ENCODE measurements at regions not wholly inside any gene's neighbourhood (a gene's known extent, or its start where the extent isn't known, plus 50 kb on each side); places are given as distances from the start of the nearest gene placed in this dataset.

GRCh38 chr5:5612096-5612495 is 189.6 kb downstream of the ICE1 start:
- Histone ChIP-seq H3K36me3 (ENCODE audit: control insufficient read depth in 5 of 5, insufficient read depth in 5 of 5, low read length in 5 of 5) (no peaks in the 10 kb centered on the region), H3K4me1 (ENCODE audit: control insufficient read depth in 5 of 5, insufficient read depth in 5 of 5, low read length in 5 of 5) (no peaks in the 10 kb centered on the region), H3K9ac (ENCODE audit: low read length in 5 of 5) (no peak overlapping the region), H3K27ac (ENCODE audit: low read depth, low read length) (no peak overlapping the region), H3K4me3 (ENCODE audit: low read depth in 1 of 5, low read length in 5 of 5) (no peak overlapping the region), H3K27me3 (ENCODE audit: control insufficient read depth in 5 of 5, insufficient read depth in 4 of 5, low read length in 5 of 5) (peaks cover 0 to 3% (median 0%) of the 10 kb centered on the region in 5 donors), H3K9me3 (ENCODE audit: control insufficient read depth in 5 of 5, low read length in 5 of 5) (no peaks in the 10 kb centered on the region)

- Histone ChIP-seq H3K4me3 (ENCODE audit: low read depth in 1 of 5, low read length in 5 of 5) (no peak overlapping the region), H3K9ac (ENCODE audit: low read length in 5 of 5) (no peak overlapping the region), H3K27me3 (ENCODE audit: control insufficient read depth in 5 of 5, insufficient read depth in 4 of 5, low read length in 5 of 5) (peaks cover 0 to 3% (median 0%) of the 10 kb centered on the region in 5 donors), H3K9me3 (ENCODE audit: control insufficient read depth in 5 of 5, low read length in 5 of 5) (no peaks in the 10 kb centered on the region), H3K27ac (ENCODE audit: low read depth, low read length) (no peak overlapping the region), H3K4me1 (ENCODE audit: control insufficient read depth in 5 of 5, insufficient read depth in 5 of 5, low read length in 5 of 5) (no peaks in the 10 kb centered on the region), H3K36me3 (ENCODE audit: control insufficient read depth in 5 of 5, insufficient read depth in 5 of 5, low read length in 5 of 5) (no peaks in the 10 kb centered on the region)
Measured at GRCh38 chr5:5609935-5610334, 187.5 kb downstream of the ICE1 start.

- no peaks in the 10 kb centered on the region for H3K27me3 ChIP-seq (ENCODE audit: control insufficient read depth in 5 of 5, insufficient read depth in 4 of 5, low read length in 5 of 5)
- H3K4me1 ChIP-seq (ENCODE audit: control insufficient read depth in 5 of 5, insufficient read depth in 5 of 5, low read length in 5 of 5), result no peaks in the 10 kb centered on the region
- no peak overlapping the region for H3K9ac ChIP-seq (ENCODE audit: low read length in 5 of 5)
Measured at GRCh38 chr5:5605170-5605764, 182.8 kb downstream of the ICE1 start.

GRCh38 chr5:5602554-5602953 is 180.1 kb downstream of the ICE1 start:
- Histone ChIP-seq H3K4me1 (ENCODE audit: control insufficient read depth in 5 of 5, insufficient read depth in 5 of 5, low read length in 5 of 5) (no peaks in the 10 kb centered on the region), H3K27ac (ENCODE audit: low read depth, low read length) (no peak overlapping the region), H3K9ac (ENCODE audit: low read length in 5 of 5) (no peak overlapping the region), H3K27me3 (ENCODE audit: control insufficient read depth in 5 of 5, insufficient read depth in 4 of 5, low read length in 5 of 5) (no peaks in the 10 kb centered on the region), H3K9me3 (ENCODE audit: control insufficient read depth in 5 of 5, low read length in 5 of 5) (no peaks in the 10 kb centered on the region), H3K36me3 (ENCODE audit: control insufficient read depth in 5 of 5, insufficient read depth in 5 of 5, low read length in 5 of 5) (no peaks in the 10 kb centered on the region), H3K4me3 (ENCODE audit: low read depth in 1 of 5, low read length in 5 of 5) (no peak overlapping the region)

More at GRCh38 chr5:5605170-5605764, 182.8 kb downstream of the ICE1 start:
- Histone ChIP-seq H3K4me3 (ENCODE audit: low read depth in 1 of 5, low read length in 5 of 5) (no peak overlapping the region), H3K36me3 (ENCODE audit: control insufficient read depth in 5 of 5, insufficient read depth in 5 of 5, low read length in 5 of 5) (no peaks in the 10 kb centered on the region), H3K27ac (ENCODE audit: low read depth, low read length) (no peak overlapping the region), H3K9me3 (ENCODE audit: control insufficient read depth in 5 of 5, low read length in 5 of 5) (no peaks in the 10 kb centered on the region)

GRCh38 chr5:5598547-5599113 is 176.2 kb downstream of the ICE1 start:
- Histone ChIP-seq H3K27me3 (ENCODE audit: control insufficient read depth in 5 of 5, insufficient read depth in 4 of 5, low read length in 5 of 5) (no peaks in the 10 kb centered on the region), H3K4me3 (ENCODE audit: low read depth in 1 of 5, low read length in 5 of 5) (no peak overlapping the region), H3K9ac (ENCODE audit: low read length in 5 of 5) (no peak overlapping the region), H3K4me1 (ENCODE audit: control insufficient read depth in 5 of 5, insufficient read depth in 5 of 5, low read length in 5 of 5) (no peaks in the 10 kb centered on the region), H3K36me3 (ENCODE audit: control insufficient read depth in 5 of 5, insufficient read depth in 5 of 5, low read length in 5 of 5) (no peaks in the 10 kb centered on the region), H3K27ac (ENCODE audit: low read depth, low read length) (no peak overlapping the region), H3K9me3 (ENCODE audit: control insufficient read depth in 5 of 5, low read length in 5 of 5) (no peaks in the 10 kb centered on the region)

- Histone ChIP-seq H3K4me3 (ENCODE audit: low read depth in 1 of 5, low read length in 5 of 5) (no peak overlapping the region), H3K27me3 (ENCODE audit: control insufficient read depth in 5 of 5, insufficient read depth in 4 of 5, low read length in 5 of 5) (no peaks in the 10 kb centered on the region), H3K27ac (ENCODE audit: low read depth, low read length) (no peak overlapping the region), H3K9me3 (ENCODE audit: control insufficient read depth in 5 of 5, low read length in 5 of 5) (no peaks in the 10 kb centered on the region), H3K4me1 (ENCODE audit: control insufficient read depth in 5 of 5, insufficient read depth in 5 of 5, low read length in 5 of 5) (no peaks in the 10 kb centered on the region), H3K36me3 (ENCODE audit: control insufficient read depth in 5 of 5, insufficient read depth in 5 of 5, low read length in 5 of 5) (no peaks in the 10 kb centered on the region), H3K9ac (ENCODE audit: low read length in 5 of 5) (no peak overlapping the region)
Measured at GRCh38 chr5:5593391-5593790, 170.9 kb downstream of the ICE1 start.

- H3K27ac ChIP-seq (ENCODE audit: low read depth, low read length), result no peak overlapping the region
- H3K9me3 ChIP-seq (ENCODE audit: control insufficient read depth in 5 of 5, low read length in 5 of 5), result no peaks in the 10 kb centered on the region
- H3K27me3 ChIP-seq (ENCODE audit: control insufficient read depth in 5 of 5, insufficient read depth in 4 of 5, low read length in 5 of 5), result no peaks in the 10 kb centered on the region
- H3K4me3 ChIP-seq (ENCODE audit: low read depth in 1 of 5, low read length in 5 of 5), result no peak overlapping the region
- no peaks in the 10 kb centered on the region for H3K4me1 ChIP-seq (ENCODE audit: control insufficient read depth in 5 of 5, insufficient read depth in 5 of 5, low read length in 5 of 5)
- H3K36me3 ChIP-seq (ENCODE audit: control insufficient read depth in 5 of 5, insufficient read depth in 5 of 5, low read length in 5 of 5), result no peaks in the 10 kb centered on the region
- H3K9ac ChIP-seq (ENCODE audit: low read length in 5 of 5), result no peak overlapping the region
Measured at GRCh38 chr5:5592541-5592940, 170.1 kb downstream of the ICE1 start.

- H3K36me3 ChIP-seq (ENCODE audit: control insufficient read depth in 5 of 5, insufficient read depth in 5 of 5, low read length in 5 of 5), result no peaks in the 10 kb centered on the region
- no peaks in the 10 kb centered on the region for H3K9me3 ChIP-seq (ENCODE audit: control insufficient read depth in 5 of 5, low read length in 5 of 5)
- no peak overlapping the region for H3K4me3 ChIP-seq (ENCODE audit: low read depth in 1 of 5, low read length in 5 of 5)
- H3K27ac ChIP-seq (ENCODE audit: low read depth, low read length), result no peak overlapping the region
- no peaks in the 10 kb centered on the region for H3K4me1 ChIP-seq (ENCODE audit: control insufficient read depth in 5 of 5, insufficient read depth in 5 of 5, low read length in 5 of 5)
- H3K27me3 ChIP-seq (ENCODE audit: control insufficient read depth in 5 of 5, insufficient read depth in 4 of 5, low read length in 5 of 5), result no peaks in the 10 kb centered on the region
- no peak overlapping the region for H3K9ac ChIP-seq (ENCODE audit: low read length in 5 of 5)
Measured at GRCh38 chr5:5591567-5591966, 169.1 kb downstream of the ICE1 start.

- H3K27me3 ChIP-seq (ENCODE audit: control insufficient read depth in 5 of 5, insufficient read depth in 4 of 5, low read length in 5 of 5), result no peaks in the 10 kb centered on the region
- no peaks in the 10 kb centered on the region for H3K9me3 ChIP-seq (ENCODE audit: control insufficient read depth in 5 of 5, low read length in 5 of 5)
- no peak overlapping the region for H3K27ac ChIP-seq (ENCODE audit: low read depth, low read length)
- peaks cover 0 to 12% (median 9%) of the 10 kb centered on the region in 5 donors for H3K4me1 ChIP-seq (ENCODE audit: control insufficient read depth in 5 of 5, insufficient read depth in 5 of 5, low read length in 5 of 5)
- H3K9ac ChIP-seq (ENCODE audit: low read length in 5 of 5), result no peak overlapping the region
- H3K36me3 ChIP-seq (ENCODE audit: control insufficient read depth in 5 of 5, insufficient read depth in 5 of 5, low read length in 5 of 5), result no peaks in the 10 kb centered on the region
- no peak overlapping the region for H3K4me3 ChIP-seq (ENCODE audit: low read depth in 1 of 5, low read length in 5 of 5)
Measured at GRCh38 chr5:5589857-5590256, 167.4 kb downstream of the ICE1 start.

- H3K27ac ChIP-seq (ENCODE audit: low read depth, low read length), result no peak overlapping the region
- H3K9me3 ChIP-seq (ENCODE audit: control insufficient read depth in 5 of 5, low read length in 5 of 5), result no peaks in the 10 kb centered on the region
- no peak overlapping the region for H3K4me3 ChIP-seq (ENCODE audit: low read depth in 1 of 5, low read length in 5 of 5)
- H3K27me3 ChIP-seq (ENCODE audit: control insufficient read depth in 5 of 5, insufficient read depth in 4 of 5, low read length in 5 of 5), result no peaks in the 10 kb centered on the region
- H3K4me1 ChIP-seq (ENCODE audit: control insufficient read depth in 5 of 5, insufficient read depth in 5 of 5, low read length in 5 of 5), result peaks cover 0 to 12% (median 9%) of the 10 kb centered on the region in 5 donors
- H3K9ac ChIP-seq (ENCODE audit: low read length in 5 of 5), result no peak overlapping the region
- no peaks in the 10 kb centered on the region for H3K36me3 ChIP-seq (ENCODE audit: control insufficient read depth in 5 of 5, insufficient read depth in 5 of 5, low read length in 5 of 5)
Measured at GRCh38 chr5:5588887-5589826, 166.7 kb downstream of the ICE1 start.

Data from subcutaneous abdominal adipose tissue (tissue), 5 donors.